ENCODE measurements at regions not wholly inside any gene's neighbourhood (a gene's known extent, or its start where the extent isn't known, plus 50 kb on each side); places are given as distances from the start of the nearest gene placed in this dataset.

DNA sequence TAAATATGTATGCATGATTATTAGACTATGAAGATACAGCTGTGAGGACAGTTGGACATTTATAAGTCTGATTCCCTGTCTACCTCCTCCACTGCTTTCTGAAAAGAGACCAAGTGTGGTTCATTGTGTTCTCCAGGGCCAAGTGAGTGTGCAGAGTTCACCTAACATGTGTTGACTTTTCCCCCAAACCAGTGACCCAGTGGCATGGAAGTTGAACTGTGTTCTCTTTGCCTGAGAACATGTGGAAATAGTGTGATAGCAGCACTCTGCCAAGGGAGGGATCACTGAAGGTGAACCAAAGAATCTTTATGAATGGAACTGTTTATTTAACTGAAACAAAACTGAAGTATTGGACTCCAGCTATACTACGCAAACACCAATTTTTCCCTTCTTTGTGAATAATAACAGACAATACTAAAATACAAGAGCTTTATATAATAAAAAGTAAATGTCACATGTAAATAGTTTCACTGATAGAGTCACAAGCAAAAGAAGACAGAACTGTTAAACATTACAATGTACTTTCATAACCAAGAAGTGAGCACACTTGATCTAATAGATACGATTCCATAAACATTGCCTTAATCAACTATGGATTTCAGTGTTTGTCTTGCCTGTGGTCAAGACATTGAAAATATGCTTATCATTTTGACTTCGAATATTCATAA is 200.3 kb upstream of the FUT9 start (continued):
- TF ChIP-seq RBM39 (IDR thresholded peaks at IDR 0.05; ENCODE audit: low read depth, low read length, poor library complexity, severe bottlenecking): no peak
- TF ChIP-seq MIXL1 (CRISPR knock-in tag; IDR thresholded peaks at IDR 0.05): peak; percentile 95
- TF ChIP-seq POLR2A (IDR thresholded peaks at IDR 0.05; ENCODE audit: insufficient read depth in 1 of 2, low read depth in 2 of 2, low read length in 2 of 2): peak; percentile 28 to 30; a peak in 1 of 4 replicates
- TF ChIP-seq, protein P1, sequence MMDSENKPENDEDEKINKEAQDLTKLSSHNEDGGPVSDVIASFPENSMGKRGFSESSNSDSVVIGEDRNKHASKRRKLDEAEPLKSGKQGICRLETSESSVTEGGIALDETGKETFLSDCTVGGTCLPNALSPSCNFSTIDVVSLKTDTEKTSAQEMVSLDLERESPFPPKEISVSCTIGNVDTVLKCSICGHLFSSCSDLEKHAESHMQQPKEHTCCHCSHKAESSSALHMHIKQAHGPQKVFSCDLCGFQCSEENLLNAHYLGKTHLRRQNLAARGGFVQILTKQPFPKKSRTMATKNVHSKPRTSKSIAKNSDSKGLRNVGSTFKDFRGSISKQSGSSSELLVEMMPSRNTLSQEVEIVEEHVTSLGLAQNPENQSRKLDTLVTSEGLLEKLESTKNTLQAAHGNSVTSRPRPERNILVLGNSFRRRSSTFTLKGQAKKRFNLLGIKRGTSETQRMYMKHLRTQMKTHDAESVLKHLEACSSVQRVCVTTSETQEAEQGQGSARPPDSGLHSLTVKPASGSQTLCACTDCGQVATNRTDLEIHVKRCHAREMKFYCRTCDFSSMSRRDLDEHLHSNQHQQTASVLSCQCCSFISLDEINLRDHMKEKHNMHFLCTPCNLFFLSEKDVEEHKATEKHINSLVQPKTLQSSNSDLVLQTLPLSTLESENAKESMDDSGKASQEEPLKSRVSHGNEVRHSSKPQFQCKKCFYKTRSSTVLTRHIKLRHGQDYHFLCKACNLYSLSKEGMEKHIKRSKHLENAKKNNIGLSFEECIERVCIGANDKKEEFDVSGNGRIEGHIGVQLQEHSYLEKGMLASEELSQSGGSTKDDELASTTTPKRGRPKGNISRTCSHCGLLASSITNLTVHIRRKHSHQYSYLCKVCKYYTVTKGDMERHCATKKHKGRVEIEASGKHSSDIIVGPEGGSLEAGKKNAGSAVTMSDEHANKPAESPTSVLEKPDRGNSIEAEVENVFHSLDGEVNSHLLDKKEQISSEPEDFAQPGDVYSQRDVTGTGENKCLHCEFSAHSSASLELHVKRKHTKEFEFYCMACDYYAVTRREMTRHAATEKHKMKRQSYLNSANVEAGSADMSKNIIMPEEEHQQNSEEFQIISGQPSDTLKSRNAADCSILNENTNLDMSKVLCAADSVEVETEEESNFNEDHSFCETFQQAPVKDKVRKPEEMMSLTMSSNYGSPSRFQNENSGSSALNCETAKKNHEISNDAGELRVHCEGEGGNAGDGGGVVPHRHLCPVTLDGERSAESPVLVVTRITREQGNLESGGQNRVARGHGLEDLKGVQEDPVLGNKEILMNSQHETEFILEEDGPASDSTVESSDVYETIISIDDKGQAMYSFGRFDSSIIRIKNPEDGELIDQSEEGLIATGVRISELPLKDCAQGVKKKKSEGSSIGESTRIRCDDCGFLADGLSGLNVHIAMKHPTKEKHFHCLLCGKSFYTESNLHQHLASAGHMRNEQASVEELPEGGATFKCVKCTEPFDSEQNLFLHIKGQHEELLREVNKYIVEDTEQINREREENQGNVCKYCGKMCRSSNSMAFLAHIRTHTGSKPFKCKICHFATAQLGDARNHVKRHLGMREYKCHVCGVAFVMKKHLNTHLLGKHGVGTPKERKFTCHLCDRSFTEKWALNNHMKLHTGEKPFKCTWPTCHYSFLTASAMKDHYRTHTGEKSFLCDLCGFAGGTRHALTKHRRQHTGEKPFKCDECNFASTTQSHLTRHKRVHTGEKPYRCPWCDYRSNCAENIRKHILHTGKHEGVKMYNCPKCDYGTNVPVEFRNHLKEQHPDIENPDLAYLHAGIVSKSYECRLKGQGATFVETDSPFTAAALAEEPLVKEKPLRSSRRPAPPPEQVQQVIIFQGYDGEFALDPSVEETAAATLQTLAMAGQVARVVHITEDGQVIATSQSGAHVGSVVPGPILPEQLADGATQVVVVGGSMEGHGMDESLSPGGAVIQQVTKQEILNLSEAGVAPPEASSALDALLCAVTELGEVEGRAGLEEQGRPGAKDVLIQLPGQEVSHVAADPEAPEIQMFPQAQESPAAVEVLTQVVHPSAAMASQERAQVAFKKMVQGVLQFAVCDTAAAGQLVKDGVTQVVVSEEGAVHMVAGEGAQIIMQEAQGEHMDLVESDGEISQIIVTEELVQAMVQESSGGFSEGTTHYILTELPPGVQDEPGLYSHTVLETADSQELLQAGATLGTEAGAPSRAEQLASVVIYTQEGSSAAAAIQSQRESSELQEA (CRISPR knock-in tag; IDR thresholded peaks at IDR 0.05; ENCODE audit: not compliant biosample characterization): no peak
- peak; percentile 100 for TF ChIP-seq SALL1 (CRISPR knock-in tag; IDR thresholded peaks at IDR 0.05)
- peak; percentile 81 for TF ChIP-seq BORCS8-MEF2B (CRISPR knock-in tag; IDR thresholded peaks at IDR 0.05)
- TF ChIP-seq, protein P2, sequence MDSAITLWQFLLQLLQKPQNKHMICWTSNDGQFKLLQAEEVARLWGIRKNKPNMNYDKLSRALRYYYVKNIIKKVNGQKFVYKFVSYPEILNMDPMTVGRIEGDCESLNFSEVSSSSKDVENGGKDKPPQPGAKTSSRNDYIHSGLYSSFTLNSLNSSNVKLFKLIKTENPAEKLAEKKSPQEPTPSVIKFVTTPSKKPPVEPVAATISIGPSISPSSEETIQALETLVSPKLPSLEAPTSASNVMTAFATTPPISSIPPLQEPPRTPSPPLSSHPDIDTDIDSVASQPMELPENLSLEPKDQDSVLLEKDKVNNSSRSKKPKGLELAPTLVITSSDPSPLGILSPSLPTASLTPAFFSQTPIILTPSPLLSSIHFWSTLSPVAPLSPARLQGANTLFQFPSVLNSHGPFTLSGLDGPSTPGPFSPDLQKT (CRISPR knock-in tag; IDR thresholded peaks at IDR 0.05; ENCODE audit: borderline replicate concordance): no peak
- peak; percentile 80 for TF ChIP-seq MED8 (CRISPR knock-in tag; IDR thresholded peaks at IDR 0.05; ENCODE audit: insufficient replicate concordance)
- no peak for TF ChIP-seq TCF7L2 (IDR thresholded peaks at IDR 0.05; ENCODE audit: low read depth, low read length)
- TF ChIP-seq PITX1 (CRISPR knock-in tag; IDR thresholded peaks at IDR 0.05): peak; percentile 93
- TF ChIP-seq, protein P3, sequence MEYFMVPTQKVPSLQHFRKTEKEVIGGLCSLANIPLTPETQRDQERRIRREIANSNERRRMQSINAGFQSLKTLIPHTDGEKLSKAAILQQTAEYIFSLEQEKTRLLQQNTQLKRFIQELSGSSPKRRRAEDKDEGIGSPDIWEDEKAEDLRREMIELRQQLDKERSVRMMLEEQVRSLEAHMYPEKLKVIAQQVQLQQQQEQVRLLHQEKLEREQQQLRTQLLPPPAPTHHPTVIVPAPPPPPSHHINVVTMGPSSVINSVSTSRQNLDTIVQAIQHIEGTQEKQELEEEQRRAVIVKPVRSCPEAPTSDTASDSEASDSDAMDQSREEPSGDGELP (IDR thresholded peaks at IDR 0.05; ENCODE audit: borderline replicate concordance, low read depth): peak; percentile 89
- peak; percentile 85 for TF ChIP-seq MXD4 (CRISPR knock-in tag; IDR thresholded peaks at IDR 0.05)
- TF ChIP-seq ZNF883 (CRISPR knock-in tag; IDR thresholded peaks at IDR 0.05; ENCODE audit: not compliant biosample characterization): no peak
- TF ChIP-seq MED13 (CRISPR knock-in tag; IDR thresholded peaks at IDR 0.05): peak; percentile 96
- peak; percentile 97 for TF ChIP-seq PPARG (CRISPR knock-in tag; conservative IDR thresholded peaks at IDR 0.05)
- TF ChIP-seq ZNF670 (CRISPR knock-in tag; IDR thresholded peaks at IDR 0.05; ENCODE audit: borderline replicate concordance): peak; percentile 67; the same call in 1 of the 2 replicates
- TF ChIP-seq SRSF9 (IDR thresholded peaks at IDR 0.05; ENCODE audit: borderline replicate concordance, insufficient read depth, low read depth, low read length, poor library complexity, severe bottlenecking): no peak
- TF ChIP-seq SP140L (CRISPR knock-in tag; IDR thresholded peaks at IDR 0.05; ENCODE audit: borderline replicate concordance): peak; percentile 90; the same call in 1 of the 2 replicates
- TF ChIP-seq ZNF441 (CRISPR knock-in tag; IDR thresholded peaks at IDR 0.05; ENCODE audit: borderline replicate concordance): peak; percentile 82; the same call in 1 of the 2 replicates

Data from HepG2 (cell line).